Naive thymus-derived CD4-positive, alpha-beta T cell (primary cell): ENCODE measurements at regions not wholly inside any gene's neighbourhood (a gene's known extent, or its start where the extent isn't known, plus 50 kb on each side); places are given as distances from the start of the nearest gene placed in this dataset.

Source experiments
- ATAC-seq: fragments of 150-1000 bp; cut with Tn5 transposase; 2 replicates; pipeline ENCODE4 v1.10.0; 2021; ENCODE audit warnings: mild to moderate bottlenecking, moderate library complexity
- CTCF ChIA-PET: fragments of 350-600 bp; sonication (Branson Sonifier 250); formaldehyde crosslinking; loops from one replicate; lab custom pipeline; 2021; ENCODE audit warnings: antibody characterized with exemption; lab: Charles Lee
- POLR2A ChIA-PET: fragments of 350-600 bp; sonication (Branson Sonifier 250); formaldehyde crosslinking; loops from one replicate; lab custom pipeline; 2021; ENCODE audit warnings: antibody characterized with exemption, inconsistent platforms; lab: Charles Lee
- DNase-seq, 9 donors: peaks; one replicate each; pipeline versions ENCODE4 v3.0.0 to v3.0.0-alpha.2; 2020 to 2022; ENCODE audit warnings: mixed read lengths in 1 of 9
- H3K27ac ChIP-seq: one replicate; pipeline ENCODE4 v1.7.0; 2013; ENCODE audit warnings: mild to moderate bottlenecking, low read depth, low read length, moderate library complexity
- H3K27me3 ChIP-seq, 2 donors: one replicate each; pipeline ENCODE4 v1.7.0; 2013; ENCODE audit warnings: low read length in 2 of 2, mild to moderate bottlenecking in 2 of 2, moderate library complexity in 2 of 2; ENCODE audit not compliant: control insufficient read depth in 2 of 2, insufficient read depth in 2 of 2
- H3K36me3 ChIP-seq, 3 experiments: 1 replicate in 2 of 3; 2 replicates in 1 of 3; pipeline ENCODE4 v1.7.0; 2013; ENCODE audit warnings: low read length in 3 of 3, mild to moderate bottlenecking in 3 of 3, moderate library complexity in 1 of 3; ENCODE audit not compliant: insufficient read depth in 3 of 3, control insufficient read depth in 2 of 3
- H3K4me1 ChIP-seq, 2 donors: one replicate each; pipeline ENCODE4 v1.7.0; 2013; ENCODE audit warnings: low read length in 2 of 2, mild to moderate bottlenecking in 2 of 2, moderate library complexity in 1 of 2; ENCODE audit not compliant: control insufficient read depth in 2 of 2, insufficient read depth in 2 of 2
- H3K4me3 ChIP-seq: 2 replicates; pipeline ENCODE4 v1.7.0; 2013; ENCODE audit warnings: mild to moderate bottlenecking, low read length
- H3K9me3 ChIP-seq, 3 experiments: 1 replicate in 2 of 3; 2 replicates in 1 of 3; pipeline ENCODE4 v1.7.0; 2013; ENCODE audit warnings: low read length in 3 of 3; ENCODE audit not compliant: control insufficient read depth in 2 of 3
- H3K27ac Mint-ChIP-seq, 9 donors: one replicate each; pipeline ENCODE4 v1.8.0; 2020 to 2022; ENCODE audit warnings: mixed read lengths in 9 of 9, mild to moderate bottlenecking in 8 of 9, moderate library complexity in 5 of 9, inconsistent platforms in 2 of 9
- H3K27me3 Mint-ChIP-seq, 5 donors: one replicate each; pipeline ENCODE4 v1.8.0; 2021 to 2022; ENCODE audit warnings: mixed read lengths in 5 of 5, mild to moderate bottlenecking in 1 of 5
- H3K36me3 Mint-ChIP-seq, 5 donors: one replicate each; pipeline ENCODE4 v1.8.0; 2020 to 2022; ENCODE audit warnings: mixed read lengths in 5 of 5, mild to moderate bottlenecking in 3 of 5, inconsistent platforms in 1 of 5
- H3K4me1 Mint-ChIP-seq, 7 donors: one replicate each; pipeline ENCODE4 v1.8.0; 2020 to 2022; ENCODE audit warnings: mixed read lengths in 7 of 7, mild to moderate bottlenecking in 3 of 7, inconsistent platforms in 1 of 7
- H3K4me3 Mint-ChIP-seq, 10 donors: one replicate each; pipeline ENCODE4 v1.8.0; 2020 to 2022; ENCODE audit warnings: mild to moderate bottlenecking in 10 of 10, mixed read lengths in 10 of 10, moderate library complexity in 6 of 10, inconsistent platforms in 2 of 10
- H3K9me3 Mint-ChIP-seq, 11 donors: one replicate each; pipeline ENCODE4 v1.8.0; 2020 to 2022; ENCODE audit warnings: mixed read lengths in 11 of 11, mild to moderate bottlenecking in 4 of 11, inconsistent platforms in 1 of 11, moderate library complexity in 1 of 11
- intact Hi-C, 2 donors: fragments of 100-400 bp; cut with micrococcal nuclease; formaldehyde crosslinking; loops; one replicate each; pipeline ENCODE4 v1.15.1; 2023

GRCh38 chr3:124663690-124664089 lies 66.6 kb upstream of the UMPS start:
- ChIA-PET CTCF (no interaction called here), POLR2A (no interaction called here)
- Mint-ChIP-seq H3K9me3 (peaks cover 0 to 2% (median 0%) of the 10 kb centered on the region in 11 donors), H3K4me3 (no peak overlapping the region), H3K36me3 (peaks cover 0 to 14% (median 0%) of the 10 kb centered on the region in 5 donors), H3K27ac (no peak overlapping the region), H3K4me1 (peaks cover 0 to 5% (median 0%) of the 10 kb centered on the region in 7 donors), H3K27me3 (peaks cover 0 to 25% (median 0%) of the 10 kb centered on the region in 5 donors)
- ATAC-seq: no peak
- intact Hi-C loops: no loop called here
- H3K36me3 ChIP-seq: no peaks in the 10 kb centered on the region
- H3K27ac ChIP-seq: no peak overlapping the region
- H3K4me1 ChIP-seq: no peaks in the 10 kb centered on the region
- H3K27me3 ChIP-seq: no peaks in the 10 kb centered on the region
- no peak overlapping the region for H3K4me3 ChIP-seq
- H3K9me3 ChIP-seq: no peaks in the 10 kb centered on the region
- DNase-seq: no peak

- no peaks in the 10 kb centered on the region for H3K9me3 ChIP-seq
- peaks cover 0 to 5% (median 0%) of the 10 kb centered on the region in 7 donors for H3K4me1 Mint-ChIP-seq
- ChIA-PET POLR2A (no interaction called here), CTCF (interaction anchor here (0.7 kb wide), 1 partner anchor 106 kb away, joined by 3 read pairs; no protein-coding TSS in a partner anchor)
- H3K36me3 Mint-ChIP-seq: peaks cover 0 to 14% (median 0%) of the 10 kb centered on the region in 5 donors
- H3K36me3 ChIP-seq: no peaks in the 10 kb centered on the region
- no peak overlapping the region for H3K27ac ChIP-seq
- intact Hi-C loops: no loop called here
- no peak for ATAC-seq
- no peak overlapping the region for H3K4me3 ChIP-seq
- no peaks in the 10 kb centered on the region for H3K4me1 ChIP-seq
- peaks cover 0 to 25% (median 0%) of the 10 kb centered on the region in 5 donors for H3K27me3 Mint-ChIP-seq
- no peaks in the 10 kb centered on the region for H3K27me3 ChIP-seq
- no peak overlapping the region for H3K4me3 Mint-ChIP-seq
- DNase-seq: no peak
- peaks cover 0 to 2% (median 0%) of the 10 kb centered on the region in 11 donors for H3K9me3 Mint-ChIP-seq
- no peak overlapping the region for H3K27ac Mint-ChIP-seq
Measured at GRCh38 chr3:124664804-124665203, 65.4 kb upstream of the UMPS start.

- ChIA-PET POLR2A (no interaction called here), CTCF (interaction anchor here (1.3 kb wide), 1 partner anchor 22 kb away, joined by 4 read pairs; no protein-coding TSS in a partner anchor)
- Mint-ChIP-seq H3K36me3 (peaks cover 0 to 14% (median 4%) of the 10 kb centered on the region in 5 donors), H3K4me1 (peaks cover 3 to 10% (median 5%) of the 10 kb centered on the region in 7 donors), H3K9me3 (peaks cover 0 to 6% (median 3%) of the 10 kb centered on the region in 11 donors), H3K27me3 (peaks cover 0 to 20% (median 0%) of the 10 kb centered on the region in 5 donors), H3K27ac (no peak overlapping the region), H3K4me3 (no peak overlapping the region)
- H3K27ac ChIP-seq: no peak overlapping the region
- no peaks in the 10 kb centered on the region for H3K27me3 ChIP-seq
- no peak for ATAC-seq
- H3K36me3 ChIP-seq: no peaks in the 10 kb centered on the region
- DNase-seq: no peak
- no peaks in the 10 kb centered on the region for H3K9me3 ChIP-seq
- intact Hi-C loops: no loop called here
- H3K4me1 ChIP-seq: peaks cover 0 to 4% of the 10 kb centered on the region in 2 donors
- H3K4me3 ChIP-seq: no peak overlapping the region
Measured at GRCh38 chr3:124666067-124666466, 64.2 kb upstream of the UMPS start.

- ChIA-PET POLR2A (no interaction called here), CTCF (no interaction called here)
- H3K27ac Mint-ChIP-seq: no peak overlapping the region
- intact Hi-C loops: no loop called here
- DNase-seq (no peak), ATAC-seq (no peak)
- H3K9me3 ChIP-seq: no peaks in the 10 kb centered on the region
- H3K4me3 Mint-ChIP-seq: no peak overlapping the region
- no peak overlapping the region for H3K4me3 ChIP-seq
- H3K4me1 Mint-ChIP-seq: peaks cover 6 to 21% (median 13%) of the 10 kb centered on the region in 7 donors
- H3K36me3 Mint-ChIP-seq: peaks cover 0 to 14% (median 7%) of the 10 kb centered on the region in 5 donors
- H3K27ac ChIP-seq: no peak overlapping the region
- H3K27me3 Mint-ChIP-seq: peaks cover 0 to 5% (median 0%) of the 10 kb centered on the region in 5 donors
- H3K27me3 ChIP-seq: no peaks in the 10 kb centered on the region
- peaks cover 0 to 11% of the 10 kb centered on the region in 2 donors for H3K4me1 ChIP-seq
- peaks cover 0 to 9% (median 6%) of the 10 kb centered on the region in 11 donors for H3K9me3 Mint-ChIP-seq
- no peaks in the 10 kb centered on the region for H3K36me3 ChIP-seq
Measured at GRCh38 chr3:124669470-124669869, 60.8 kb upstream of the UMPS start.

- no peak overlapping the region for H3K27ac ChIP-seq
- Mint-ChIP-seq H3K36me3 (peaks cover 0 to 14% (median 7%) of the 10 kb centered on the region in 5 donors), H3K4me1 (peaks cover 6 to 21% (median 13%) of the 10 kb centered on the region in 7 donors), H3K27me3 (peaks cover 0 to 5% (median 0%) of the 10 kb centered on the region in 5 donors), H3K27ac (peak overlapping the region in 5 of 9 donors; percentile 5 to 70 (median 26)), H3K4me3 (peak overlapping the region in 7 of 10 donors; percentile 4 to 54 (median 30)), H3K9me3 (peaks cover 0 to 9% (median 6%) of the 10 kb centered on the region in 11 donors)
- peak in 2 of 9 donors; percentile 1 to 4 for DNase-seq
- H3K36me3 ChIP-seq: no peaks in the 10 kb centered on the region
- H3K27me3 ChIP-seq: no peaks in the 10 kb centered on the region
- POLR2A ChIA-PET: no interaction called here
- peak; percentile 76 for ATAC-seq
- peaks cover 0 to 11% of the 10 kb centered on the region in 2 donors for H3K4me1 ChIP-seq
- intact Hi-C loops: no loop called here
- CTCF ChIA-PET: no interaction called here
- H3K4me3 ChIP-seq: no peak overlapping the region
- no peaks in the 10 kb centered on the region for H3K9me3 ChIP-seq
Measured at GRCh38 chr3:124671106-124671505, 59.1 kb upstream of the UMPS start.

- peaks cover 0 to 11% of the 10 kb centered on the region in 2 donors for H3K4me1 ChIP-seq
- Mint-ChIP-seq H3K4me1 (peaks cover 6 to 16% (median 13%) of the 10 kb centered on the region in 7 donors), H3K9me3 (peaks cover 0 to 9% (median 6%) of the 10 kb centered on the region in 11 donors), H3K4me3 (no peak overlapping the region), H3K36me3 (peaks cover 0 to 27% (median 7%) of the 10 kb centered on the region in 5 donors), H3K27ac (no peak overlapping the region), H3K27me3 (peaks cover 0 to 10% (median 0%) of the 10 kb centered on the region in 5 donors)
- no peak for DNase-seq
- H3K27me3 ChIP-seq: no peaks in the 10 kb centered on the region
- H3K36me3 ChIP-seq: no peaks in the 10 kb centered on the region
- no peak for ATAC-seq
- H3K9me3 ChIP-seq: no peaks in the 10 kb centered on the region
- intact Hi-C loops: no loop called here
- H3K4me3 ChIP-seq: no peak overlapping the region
- no peak overlapping the region for H3K27ac ChIP-seq
- POLR2A ChIA-PET: no interaction called here
- CTCF ChIA-PET: no interaction called here
Measured at GRCh38 chr3:124674336-124674735, 55.9 kb upstream of the UMPS start.

GRCh38 chr3:124676236-124676635 lies 54.0 kb upstream of the UMPS start:
- Mint-ChIP-seq H3K4me3 (no peak overlapping the region), H3K4me1 (peaks cover 2 to 9% (median 6%) of the 10 kb centered on the region in 7 donors), H3K9me3 (peaks cover 0 to 3% (median 1%) of the 10 kb centered on the region in 11 donors), H3K27me3 (peaks cover 0 to 12% (median 0%) of the 10 kb centered on the region in 5 donors), H3K36me3 (peaks cover 0 to 22% (median 2%) of the 10 kb centered on the region in 5 donors), H3K27ac (no peak overlapping the region)
- no peaks in the 10 kb centered on the region for H3K27me3 ChIP-seq
- no peaks in the 10 kb centered on the region for H3K36me3 ChIP-seq
- DNase-seq (no peak), ATAC-seq (no peak)
- H3K4me1 ChIP-seq: peaks cover 0 to 6% of the 10 kb centered on the region in 2 donors
- CTCF ChIA-PET: no interaction called here
- POLR2A ChIA-PET: no interaction called here
- H3K9me3 ChIP-seq: no peaks in the 10 kb centered on the region
- H3K4me3 ChIP-seq: no peak overlapping the region
- no peak overlapping the region for H3K27ac ChIP-seq
- intact Hi-C loops: no loop called here
